Ovary (tissue), 3 donors: ENCODE measurements at regions not wholly inside any gene's neighbourhood (a gene's known extent, or its start where the extent isn't known, plus 50 kb on each side); places are given as distances from the start of the nearest gene placed in this dataset.

Experiments
- CTCF ChIP-seq, 3 donors: fragments of 450-650 bp in 2 of 3; fragments of 200-600 bp in 1 of 3; IDR thresholded peaks; one replicate each; pipeline versions ENCODE4 v1.5.1 to v1.8.0; 2016 to 2022; ENCODE audit warnings: antibody characterized with exemption in 3 of 3, mild to moderate bottlenecking in 1 of 3
- POLR2A ChIP-seq: fragments of 450-650 bp; IDR thresholded peaks from one replicate; pipeline ENCODE4 v1.6.1; 2017; ENCODE audit warnings: antibody characterized with exemption, mild to moderate bottlenecking, moderate library complexity
- donor health status: DM: no; HTN: no; CAD: no.

GRCh38 chr10:20625868-20626267, 271.2 kb downstream of the NEBL start:
- TF ChIP-seq POLR2A, result no peak
- TF ChIP-seq CTCF (IDR thresholded peaks at IDR 0.05), result no peak
